HCEC 1CT (cell line): ENCODE measurements at regions not wholly inside any gene's neighbourhood (a gene's known extent, or its start where the extent isn't known, plus 50 kb on each side); places are given as distances from the start of the nearest gene placed in this dataset.

Source experiments
- DNase-seq: peaks from one replicate; pipeline ENCODE4 v3.0.0-alpha.2; 2017

DNA sequence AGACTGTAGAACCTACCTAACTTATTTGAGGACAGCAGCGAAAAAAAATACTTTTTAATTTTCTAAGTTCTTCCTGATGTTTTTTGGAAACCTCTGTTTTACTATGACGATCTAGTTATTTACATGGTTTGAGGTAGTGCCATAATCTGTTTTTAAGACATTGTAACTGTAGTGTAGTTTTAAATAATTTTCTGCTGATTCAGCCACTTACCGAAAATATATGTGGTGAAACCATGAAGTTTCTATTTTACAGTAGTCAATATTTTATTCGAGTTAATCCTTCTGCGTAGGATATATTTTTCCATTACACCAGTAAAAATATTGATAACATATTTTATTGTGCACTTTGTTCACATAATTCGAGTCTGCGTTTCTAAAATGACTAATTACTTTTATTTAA lies 121.7 kb upstream of the RRP15 start:
- DNase-seq: no peak

DNA sequence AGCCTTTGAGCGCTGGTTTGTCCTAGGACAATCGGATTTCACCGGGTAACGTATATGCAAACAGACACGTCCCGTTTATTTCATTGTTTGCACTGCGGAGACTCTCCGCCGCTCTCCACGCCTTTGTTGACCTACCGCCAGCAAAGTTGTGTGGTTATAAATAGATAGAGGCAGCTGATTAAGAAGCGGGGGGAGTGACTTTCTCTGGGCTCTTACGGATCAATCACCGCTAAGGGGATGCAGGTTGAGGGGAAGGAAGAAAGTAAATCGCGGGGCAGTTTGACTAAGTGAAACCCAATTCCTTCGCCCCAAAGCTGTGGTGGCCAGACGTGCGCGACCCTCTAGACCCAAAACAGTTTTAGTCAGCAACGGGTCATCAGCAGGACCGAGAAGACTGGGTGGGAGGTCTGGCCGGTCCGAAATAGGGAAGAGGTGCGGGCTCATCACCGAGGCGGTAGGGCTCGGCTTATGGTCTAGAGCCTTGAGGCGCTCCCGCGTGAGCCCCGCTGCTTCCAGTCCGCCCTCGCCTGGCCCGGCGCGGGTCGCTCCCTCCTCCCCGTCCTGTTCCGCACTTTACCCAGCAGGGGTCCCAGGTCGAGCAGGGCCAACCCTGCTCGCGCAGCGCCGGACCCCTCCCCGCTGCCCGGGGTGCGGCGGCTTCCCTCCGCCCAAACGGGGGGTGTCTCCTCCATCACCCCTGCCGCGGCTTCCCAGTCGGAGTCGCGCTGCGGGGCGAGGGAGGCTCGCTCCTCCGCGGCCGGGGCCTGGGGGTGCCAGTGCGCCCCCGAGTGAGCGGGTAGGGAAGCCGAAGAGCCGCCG lies 120.8 kb upstream of the RRP15 start:
- peak; percentile 42 for DNase-seq

DNA sequence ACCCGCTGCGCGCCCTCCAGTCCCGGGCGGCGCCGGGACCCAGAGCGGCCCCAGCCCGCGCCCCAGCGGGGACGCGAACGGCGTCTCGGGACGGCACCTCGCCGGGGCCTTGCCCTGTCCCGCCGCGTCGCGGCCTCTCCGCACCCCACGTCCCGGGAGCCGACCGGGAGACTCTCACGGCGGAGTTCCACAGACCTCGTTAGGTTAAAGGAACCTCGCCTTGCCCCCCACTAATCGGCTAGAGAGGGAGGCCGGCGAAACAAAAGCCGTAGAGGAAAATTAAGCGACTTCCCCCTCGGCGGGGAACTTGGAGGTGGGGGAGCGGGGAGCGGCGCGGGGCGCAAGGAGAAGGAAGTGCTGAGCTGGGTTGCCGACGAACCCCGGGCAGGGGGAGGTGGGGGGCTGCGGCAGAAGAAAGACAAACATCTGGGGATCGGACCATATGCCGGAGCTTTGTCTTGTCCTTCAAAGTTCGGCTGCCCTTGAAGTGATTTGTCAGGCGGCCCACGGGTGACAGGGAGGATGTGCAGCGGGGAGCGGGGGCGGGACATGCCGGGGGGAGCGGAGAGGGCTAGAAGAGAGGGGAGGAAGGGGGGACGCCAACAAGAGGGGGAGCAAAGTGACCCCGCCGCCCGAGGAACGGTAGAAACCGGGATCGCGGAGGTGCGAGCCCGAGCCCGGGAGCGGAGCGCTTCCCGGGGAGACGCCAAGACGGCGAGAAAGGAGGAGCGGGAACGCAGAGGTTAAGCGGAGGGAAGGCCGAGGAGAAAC lies 120.0 kb upstream of the RRP15 start:
- DNase-seq: peak; percentile 26

DNA sequence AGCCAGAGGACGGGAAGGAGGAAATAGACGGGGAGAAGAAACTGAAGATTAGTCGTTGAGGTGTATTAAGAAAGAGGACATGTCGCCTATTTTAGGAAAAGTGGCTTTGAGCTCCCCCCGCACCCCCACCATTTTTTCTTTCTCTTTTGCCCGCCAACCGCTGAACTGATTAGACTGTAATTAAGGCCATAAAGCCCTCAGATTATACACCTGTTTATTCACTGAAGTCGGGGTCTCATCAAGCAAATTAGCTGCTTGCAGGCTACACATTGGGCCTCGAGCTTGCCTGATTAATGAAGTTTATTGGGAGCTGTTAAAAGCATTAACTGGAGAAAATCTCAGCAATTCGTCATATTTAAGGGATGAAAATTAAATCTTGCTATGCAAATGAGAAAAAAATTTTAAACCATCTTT lies 119.4 kb upstream of the RRP15 start:
- DNase-seq: no peak

DNA sequence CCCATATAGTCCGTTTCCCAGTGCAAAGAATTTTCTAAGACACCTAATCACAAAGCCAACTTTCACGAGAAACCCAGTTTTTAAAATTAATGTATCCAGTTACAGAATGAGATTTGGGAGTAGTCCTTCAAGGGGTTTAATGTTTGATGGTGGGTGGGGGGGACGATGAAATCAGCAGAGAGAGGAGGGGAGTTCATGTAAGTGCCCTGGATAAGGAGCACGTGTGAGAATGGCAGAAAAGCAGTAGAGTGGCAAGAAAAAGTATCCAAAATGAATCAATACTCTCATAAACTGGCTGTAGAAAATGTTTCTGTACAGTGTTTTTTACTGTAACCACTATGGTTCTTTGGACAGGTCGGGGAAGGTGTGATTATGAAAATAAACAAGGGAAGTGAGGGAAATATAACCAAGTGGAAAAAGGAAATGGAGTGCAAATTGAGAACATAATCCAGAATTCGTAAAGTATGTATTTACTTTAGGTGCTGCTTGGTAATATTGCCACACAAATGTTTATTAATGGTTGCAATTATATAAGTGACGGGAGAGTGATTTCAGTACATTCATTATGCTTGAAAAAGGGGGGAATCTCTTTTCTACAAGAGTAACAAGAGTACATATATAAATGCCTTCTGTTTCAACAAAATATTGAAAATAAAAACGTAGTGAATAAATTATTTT lies 118.7 kb upstream of the RRP15 start:
- no peak for DNase-seq

DNA sequence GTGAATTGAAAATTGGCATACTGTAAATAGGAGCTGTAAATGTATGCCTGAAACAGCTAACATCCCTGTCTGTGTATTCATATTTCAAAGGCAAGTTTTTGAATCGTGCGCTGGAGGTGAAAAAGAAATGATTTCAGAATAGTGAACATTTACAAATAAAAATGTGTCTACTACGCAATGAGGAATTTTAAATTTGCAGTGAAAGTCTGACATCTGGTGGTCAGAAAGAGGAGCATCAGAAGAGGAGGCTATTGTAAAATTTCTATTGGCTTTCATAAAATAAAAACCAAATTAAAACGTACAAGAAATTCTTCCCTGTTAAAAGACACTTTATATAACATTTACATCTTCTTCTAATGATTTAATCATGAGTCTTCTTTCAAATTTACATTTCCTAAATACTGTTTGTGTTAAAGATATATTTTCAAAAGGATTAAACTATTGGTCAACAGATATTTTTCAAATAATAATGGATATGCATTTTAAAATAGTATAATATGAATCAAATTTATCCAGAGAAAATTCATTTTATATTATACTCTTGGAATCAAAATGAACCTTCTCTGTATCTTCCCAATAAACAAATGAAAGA lies 113.7 kb upstream of the RRP15 start:
- peak; percentile 53 for DNase-seq

DNA sequence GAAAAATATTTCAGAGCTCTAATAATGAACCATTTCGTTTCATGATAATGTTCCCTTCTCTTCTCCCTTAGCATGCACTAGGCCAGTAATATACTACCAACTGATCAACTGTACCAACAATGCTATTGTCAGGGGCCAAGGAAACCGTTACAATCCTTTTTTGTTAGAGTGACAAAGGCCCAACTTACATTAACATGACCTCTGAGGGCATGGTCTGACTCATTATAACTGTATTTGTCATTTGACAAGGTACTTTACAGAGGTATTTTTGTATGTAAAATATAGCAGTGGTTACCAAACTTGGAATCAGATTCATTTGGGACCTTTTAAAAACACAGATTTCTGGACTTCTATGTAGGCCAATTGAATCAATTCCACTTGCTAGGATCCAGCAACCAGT lies 102.6 kb upstream of the RRP15 start:
- DNase-seq: no peak

DNA sequence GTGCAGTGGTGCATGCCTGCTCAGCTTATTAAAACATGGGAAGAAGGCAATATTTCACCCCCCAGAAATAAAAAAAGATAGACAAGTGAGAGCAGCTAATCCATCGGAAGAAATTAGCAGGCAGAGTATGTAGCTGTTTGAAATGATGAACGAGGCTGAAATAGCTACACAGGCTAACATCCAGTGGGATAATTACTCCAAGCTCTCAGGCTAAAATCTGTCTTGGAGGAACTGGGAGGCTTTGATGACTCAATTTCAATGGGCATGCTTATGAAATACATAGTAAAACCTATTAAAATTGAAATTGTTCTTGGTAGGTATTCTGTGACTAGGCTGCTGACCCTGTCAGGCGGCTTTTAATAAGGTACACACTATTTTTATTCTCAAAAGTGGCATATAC lies 84.1 kb upstream of the RRP15 start:
- DNase-seq: no peak

DNA sequence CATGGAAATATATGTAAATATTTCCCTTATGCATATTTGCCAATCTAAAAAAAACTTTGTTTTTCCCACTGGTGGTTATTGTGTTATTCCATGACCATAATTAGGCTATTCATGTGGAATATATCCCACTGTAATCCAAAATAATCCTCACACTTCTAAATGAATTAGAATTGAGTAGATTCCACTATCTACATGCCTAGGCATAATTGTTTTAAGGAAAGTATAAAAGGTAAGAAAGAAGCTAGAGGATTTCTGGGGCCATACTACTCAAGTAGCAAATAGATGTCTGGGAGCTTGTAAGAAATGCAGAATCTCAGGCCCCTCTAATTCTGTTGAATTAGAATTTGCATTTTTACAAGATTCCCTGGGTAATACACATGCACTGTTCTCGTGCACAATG lies 83.5 kb upstream of the RRP15 start:
- DNase-seq: no peak

DNA sequence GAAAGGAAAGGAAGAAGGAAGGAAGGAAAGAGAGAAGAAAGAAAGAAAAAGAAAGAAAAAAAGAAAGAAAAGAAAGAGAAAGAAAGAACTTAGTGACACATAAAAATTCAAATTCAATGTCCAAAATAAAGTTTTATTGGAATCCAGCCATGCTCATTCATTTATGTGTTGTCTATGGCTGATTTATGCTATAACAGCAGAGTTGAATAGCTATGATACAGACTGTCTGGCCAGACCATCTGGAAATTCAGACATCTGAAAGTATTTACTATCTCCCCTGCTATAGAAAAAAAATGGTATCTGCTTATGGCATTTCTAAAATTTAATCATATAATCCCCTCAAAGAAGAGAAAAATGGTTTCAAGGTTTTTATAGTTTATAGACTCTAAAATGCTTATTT lies 79.4 kb upstream of the RRP15 start:
- DNase-seq: no peak

DNA sequence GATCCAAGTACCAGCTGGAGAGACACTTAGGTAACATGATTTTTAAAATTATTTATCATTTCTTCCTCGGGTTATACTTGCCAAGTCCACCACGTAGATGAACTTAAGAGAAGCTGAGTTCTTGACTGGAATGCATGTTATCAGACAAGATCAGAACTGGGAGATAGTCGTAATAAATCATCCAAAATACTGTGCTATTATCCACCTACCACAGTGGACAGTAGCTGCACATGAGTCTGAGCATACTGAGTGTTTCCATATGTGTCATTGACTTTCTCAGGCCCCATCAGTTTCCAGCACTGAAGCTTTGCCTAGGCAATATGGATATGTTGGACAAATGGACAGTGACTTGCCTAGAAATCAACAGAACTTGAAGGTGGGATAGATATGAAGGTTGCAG lies 77.9 kb upstream of the RRP15 start:
- no peak for DNase-seq

DNA sequence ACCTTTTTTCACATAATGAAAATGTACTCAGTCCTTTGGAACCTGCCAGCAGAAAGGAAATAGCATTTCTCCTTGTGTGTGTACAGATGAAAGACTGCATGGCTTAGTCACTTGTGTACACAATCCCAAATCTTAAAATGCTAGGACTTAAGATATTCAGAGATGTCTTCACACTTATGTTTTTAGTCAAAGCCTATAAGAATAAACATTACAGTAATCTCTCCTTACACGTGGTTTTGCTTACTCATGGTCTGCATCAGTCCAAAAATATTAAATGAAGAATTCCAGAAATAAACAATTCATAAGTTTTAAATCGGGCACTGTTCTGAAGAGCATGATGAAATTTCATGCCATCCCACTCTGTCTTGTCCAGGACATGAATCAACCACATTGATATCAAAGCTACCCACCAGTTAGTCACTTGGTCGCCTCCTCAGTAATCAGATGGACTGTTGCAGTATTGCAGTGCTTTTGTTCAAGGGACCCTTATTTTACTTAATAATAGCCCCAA lies 75.7 kb upstream of the RRP15 start:
- peak; percentile 97 for DNase-seq

DNA sequence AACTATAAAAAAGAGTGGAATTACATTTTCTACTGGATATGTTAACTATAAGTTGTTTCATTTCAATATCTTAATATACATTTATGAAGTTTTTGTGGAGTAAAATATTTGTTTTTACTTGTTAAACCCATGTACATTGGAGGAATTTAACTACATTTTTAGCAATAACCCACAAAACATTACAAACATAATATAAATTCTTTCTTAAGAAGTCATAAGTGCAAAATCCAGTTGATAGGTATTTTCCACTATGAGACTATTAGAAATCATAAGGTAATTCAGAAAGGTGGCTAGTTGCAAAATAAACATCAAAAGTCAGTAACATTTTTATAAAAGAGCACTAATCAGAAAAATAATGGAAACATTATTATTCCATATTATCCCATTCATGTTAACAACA lies 73.9 kb upstream of the RRP15 start:
- DNase-seq: peak; percentile 54

DNA sequence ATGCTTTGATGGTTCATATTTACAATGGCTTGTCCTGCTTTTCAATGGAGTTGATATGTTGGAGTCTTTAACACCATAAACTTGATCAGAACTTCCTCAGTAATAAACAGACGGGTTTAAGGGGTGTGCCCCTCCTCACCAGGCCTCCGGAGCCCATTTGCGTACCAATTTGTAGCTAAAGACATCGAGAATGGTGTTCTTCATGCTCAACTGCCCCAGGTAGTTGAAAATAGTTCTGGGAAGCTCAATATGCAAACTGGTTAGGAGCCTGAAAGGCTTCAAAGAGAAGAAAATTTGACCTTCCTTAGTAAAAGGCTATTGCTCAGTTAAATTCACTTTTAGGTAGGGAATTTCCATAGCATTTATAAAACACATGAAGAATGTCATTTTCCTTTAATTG lies 68.1 kb upstream of the RRP15 start:
- no peak for DNase-seq

DNA sequence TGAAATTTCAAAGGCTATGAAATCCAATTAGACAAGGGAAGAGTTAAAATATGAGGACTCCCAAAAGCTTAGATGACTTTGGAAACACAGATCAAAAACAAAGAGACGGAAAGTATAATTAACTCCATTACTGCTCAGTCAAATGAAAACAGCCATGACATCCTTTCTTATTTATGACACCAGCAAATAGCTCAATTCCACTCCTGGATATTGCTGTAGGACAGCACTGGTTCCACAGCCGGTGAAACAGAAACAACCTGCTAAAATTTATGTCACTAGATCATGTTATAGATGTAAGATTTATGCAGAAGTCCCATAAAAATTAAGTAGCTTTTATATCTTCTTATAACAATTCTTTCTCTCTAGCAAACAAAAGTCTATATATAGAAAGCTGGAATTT lies 65.6 kb upstream of the RRP15 start:
- DNase-seq: no peak

DNA sequence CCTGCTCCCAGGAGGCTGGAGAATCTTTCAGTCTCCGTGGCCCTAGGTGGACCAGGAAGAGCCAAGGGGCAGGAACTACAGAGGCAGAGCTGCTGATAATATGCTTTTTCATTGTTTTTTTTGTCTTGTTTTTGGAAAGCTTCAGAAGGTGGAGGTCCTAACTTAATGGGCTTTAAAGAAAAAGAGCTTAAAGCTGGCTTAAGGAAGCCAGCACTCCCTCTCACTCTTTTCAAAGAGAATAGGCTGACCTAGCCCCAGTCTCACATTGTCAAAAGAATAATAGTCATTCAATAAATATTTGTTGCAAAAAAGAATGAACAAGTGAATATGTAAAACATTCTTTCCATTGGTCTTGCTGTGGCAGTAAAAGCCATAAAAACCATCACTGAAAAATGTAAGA lies 61.0 kb upstream of the RRP15 start:
- no peak for DNase-seq

DNA sequence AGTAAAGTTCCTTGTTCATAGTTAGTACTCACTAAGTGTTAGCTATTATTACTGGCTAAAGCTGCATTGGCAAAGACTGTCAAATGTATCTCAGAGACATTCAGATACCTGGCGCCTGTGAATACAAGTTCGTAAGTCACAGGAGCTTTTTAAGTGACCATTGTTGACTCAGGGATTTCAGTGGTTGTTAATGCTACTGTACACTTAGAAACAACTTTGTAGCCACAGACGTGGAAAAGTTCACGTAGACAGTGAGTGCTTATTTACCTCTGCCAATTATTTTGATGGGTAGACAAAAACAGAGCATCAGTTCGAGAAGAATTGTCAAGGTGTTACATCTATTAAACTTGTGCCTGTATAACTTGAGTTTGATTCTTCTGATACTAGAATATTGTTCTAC lies 59.1 kb upstream of the RRP15 start:
- DNase-seq: no peak
